KMS-11 (cell line): ENCODE measurements at regions not wholly inside any gene's neighbourhood (a gene's known extent, or its start where the extent isn't known, plus 50 kb on each side); places are given as distances from the start of the nearest gene placed in this dataset.

ENCODE experiments used
- H2AFZ ChIP-seq: fragments of 200-600 bp; sonication (generic); 2 replicates; pipeline ENCODE4 v1.6.1; 2016; ENCODE audit warnings: antibody characterized with exemption, mixed run types, low read depth
- H3K27ac ChIP-seq: fragments of 200-600 bp; sonication (generic); 2 replicates; pipeline ENCODE4 v1.6.1; 2016; ENCODE audit warnings: mild to moderate bottlenecking, mixed run types
- H3K27me3 ChIP-seq: fragments of 200-600 bp; sonication (generic); 2 replicates; pipeline ENCODE4 v1.6.1; 2017; ENCODE audit warnings: mild to moderate bottlenecking, low read depth, mixed run types, moderate library complexity; ENCODE audit not compliant: insufficient read depth
- H3K36me3 ChIP-seq: fragments of 200-600 bp; sonication (generic); 2 replicates; pipeline ENCODE4 v1.6.1; 2017; ENCODE audit warnings: mild to moderate bottlenecking, mixed run types; ENCODE audit not compliant: insufficient read depth
- H3K4me1 ChIP-seq: fragments of 200-600 bp; sonication (generic); 2 replicates; pipeline ENCODE4 v1.6.1; 2016; ENCODE audit warnings: mild to moderate bottlenecking, low read depth, mixed run types; ENCODE audit not compliant: poor library complexity, severe bottlenecking
- H3K4me2 ChIP-seq: fragments of 200-600 bp; sonication (generic); 2 replicates; pipeline ENCODE4 v1.7.0; 2016; ENCODE audit warnings: mild to moderate bottlenecking, mixed run types
- H3K4me3 ChIP-seq: fragments of 200-600 bp; sonication (generic); IDR thresholded peaks from 2 replicates; pipeline ENCODE4 v1.6.1; 2017; ENCODE audit warnings: low read depth, low read length, mixed read lengths; ENCODE audit not compliant: insufficient read depth
- H3K79me2 ChIP-seq: fragments of 200-600 bp; sonication (generic); 2 replicates; pipeline ENCODE4 v1.6.1; 2016; ENCODE audit warnings: low read depth, mixed run types; ENCODE audit not compliant: insufficient read depth
- H3K9ac ChIP-seq: fragments of 200-600 bp; sonication (generic); 2 replicates; pipeline ENCODE4 v1.6.1; 2016; ENCODE audit warnings: mild to moderate bottlenecking, mixed run types
- H4K20me1 ChIP-seq: fragments of 200-600 bp; sonication (generic); 2 replicates; pipeline ENCODE4 v1.6.1; 2016; ENCODE audit warnings: mild to moderate bottlenecking, mixed run types; ENCODE audit not compliant: insufficient read depth
- TF ChIP-seq, protein P1 (sequence below): fragments of 200-600 bp; sonication (generic); conservative IDR thresholded peaks from 2 replicates; pipeline ENCODE4 v1.6.1; 2017; ENCODE audit warnings: low read depth, mild to moderate bottlenecking, antibody characterized with exemption, low read length, moderate library complexity, mixed read lengths

DNA sequence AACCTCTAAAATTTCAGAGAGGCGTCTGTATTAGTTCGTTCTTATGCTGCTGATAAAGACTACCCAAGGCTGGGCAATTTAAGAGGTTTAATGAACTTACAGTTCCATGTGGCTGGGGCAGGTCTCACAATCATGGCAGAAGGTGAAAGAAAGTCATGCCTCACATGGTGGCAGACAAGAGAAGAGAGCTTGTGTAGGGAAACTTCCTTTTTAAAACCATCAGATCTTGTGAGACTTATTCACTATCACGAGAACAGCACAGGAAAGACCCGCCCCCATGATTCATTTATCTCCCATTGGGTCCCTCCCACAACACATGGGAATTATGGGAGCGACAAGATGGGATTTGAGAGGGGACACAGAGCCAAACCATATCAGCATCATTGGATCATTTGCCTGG lies 183.2 kb upstream of the SIX2 start:
- no peak overlapping the region for H3K27ac ChIP-seq
- no peaks in the 10 kb centered on the region for H3K79me2 ChIP-seq
- H3K36me3 ChIP-seq = no peaks in the 10 kb centered on the region
- no peak overlapping the region for H3K9ac ChIP-seq
- no peaks in the 10 kb centered on the region for H3K27me3 ChIP-seq
- TF ChIP-seq, protein P1, sequence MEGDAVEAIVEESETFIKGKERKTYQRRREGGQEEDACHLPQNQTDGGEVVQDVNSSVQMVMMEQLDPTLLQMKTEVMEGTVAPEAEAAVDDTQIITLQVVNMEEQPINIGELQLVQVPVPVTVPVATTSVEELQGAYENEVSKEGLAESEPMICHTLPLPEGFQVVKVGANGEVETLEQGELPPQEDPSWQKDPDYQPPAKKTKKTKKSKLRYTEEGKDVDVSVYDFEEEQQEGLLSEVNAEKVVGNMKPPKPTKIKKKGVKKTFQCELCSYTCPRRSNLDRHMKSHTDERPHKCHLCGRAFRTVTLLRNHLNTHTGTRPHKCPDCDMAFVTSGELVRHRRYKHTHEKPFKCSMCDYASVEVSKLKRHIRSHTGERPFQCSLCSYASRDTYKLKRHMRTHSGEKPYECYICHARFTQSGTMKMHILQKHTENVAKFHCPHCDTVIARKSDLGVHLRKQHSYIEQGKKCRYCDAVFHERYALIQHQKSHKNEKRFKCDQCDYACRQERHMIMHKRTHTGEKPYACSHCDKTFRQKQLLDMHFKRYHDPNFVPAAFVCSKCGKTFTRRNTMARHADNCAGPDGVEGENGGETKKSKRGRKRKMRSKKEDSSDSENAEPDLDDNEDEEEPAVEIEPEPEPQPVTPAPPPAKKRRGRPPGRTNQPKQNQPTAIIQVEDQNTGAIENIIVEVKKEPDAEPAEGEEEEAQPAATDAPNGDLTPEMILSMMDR = no peak
- H3K4me2 ChIP-seq = no peak overlapping the region
- H3K4me1 ChIP-seq = no peaks in the 10 kb centered on the region
- H3K4me3 ChIP-seq = no peak overlapping the region
- no peaks in the 10 kb centered on the region for H4K20me1 ChIP-seq
- no peak overlapping the region for H2AFZ ChIP-seq

DNA sequence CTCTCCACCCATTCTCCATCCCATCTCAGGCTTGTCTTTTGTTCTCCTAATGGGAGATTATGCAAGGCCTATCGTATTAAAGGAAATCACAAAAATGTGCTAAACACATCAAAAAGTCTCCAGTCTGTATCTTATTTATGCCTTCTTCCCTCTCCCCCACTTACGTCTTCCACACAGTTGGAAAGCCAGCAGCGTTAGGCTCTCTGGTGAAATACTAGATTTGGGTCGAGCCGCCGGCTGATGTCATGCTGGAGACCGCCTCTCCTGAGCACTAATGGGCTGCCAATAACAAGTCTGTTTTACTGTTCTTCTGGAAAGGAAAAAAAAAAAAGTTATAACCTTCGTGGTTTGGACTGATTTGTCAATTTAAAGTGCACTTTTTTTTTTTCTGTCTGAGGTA lies 182.7 kb upstream of the SIX2 start:
- no peaks in the 10 kb centered on the region for H4K20me1 ChIP-seq
- no peak overlapping the region for H3K4me3 ChIP-seq
- no peaks in the 10 kb centered on the region for H3K27me3 ChIP-seq
- H3K4me2 ChIP-seq = no peak overlapping the region
- H3K27ac ChIP-seq = no peak overlapping the region
- H2AFZ ChIP-seq = no peak overlapping the region
- no peaks in the 10 kb centered on the region for H3K36me3 ChIP-seq
- TF ChIP-seq, protein P1 = no peak
- no peaks in the 10 kb centered on the region for H3K4me1 ChIP-seq
- H3K79me2 ChIP-seq = no peaks in the 10 kb centered on the region
- no peak overlapping the region for H3K9ac ChIP-seq

DNA sequence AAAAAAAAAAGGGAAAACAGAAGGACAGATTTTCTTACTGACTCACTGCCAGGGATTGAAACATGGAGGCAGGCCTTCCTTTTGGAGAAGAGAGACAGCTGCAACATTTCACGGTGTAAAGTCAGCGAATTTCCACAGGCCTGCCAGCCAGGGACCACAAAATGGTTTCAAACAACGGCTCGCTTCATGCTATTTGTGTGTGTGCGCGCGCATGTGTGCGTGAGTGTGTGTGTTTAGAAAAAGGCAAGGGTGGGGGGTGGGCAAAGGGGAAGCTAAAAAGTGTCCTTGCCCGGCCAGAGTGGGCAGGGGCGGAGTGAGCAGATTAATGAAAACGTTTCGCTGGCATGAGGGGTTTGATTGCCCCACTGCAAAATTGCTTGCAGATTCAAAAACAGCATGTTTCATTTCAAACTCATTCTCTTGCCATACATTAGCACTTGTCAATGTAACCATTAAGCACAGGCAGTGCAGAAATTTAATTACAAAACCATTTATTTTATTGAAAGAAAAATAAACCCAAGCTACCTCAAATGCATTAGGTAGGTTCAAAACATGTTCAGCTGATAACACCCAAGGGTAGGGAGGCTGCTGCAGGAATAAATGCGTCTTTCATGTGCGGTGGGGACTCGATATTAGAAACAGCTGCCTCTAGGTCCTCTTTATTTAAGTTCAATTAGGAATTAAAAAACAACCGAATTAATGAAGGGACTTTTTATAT lies 182.1 kb upstream of the SIX2 start:
- Histone ChIP-seq H3K4me3 (no peak overlapping the region), H2AFZ (no peak overlapping the region), H3K27ac (no peak overlapping the region), H4K20me1 (no peaks in the 10 kb centered on the region), H3K27me3 (no peaks in the 10 kb centered on the region), H3K79me2 (no peaks in the 10 kb centered on the region), H3K9ac (no peak overlapping the region), H3K4me1 (no peaks in the 10 kb centered on the region), H3K4me2 (no peak overlapping the region), H3K36me3 (no peaks in the 10 kb centered on the region)
- TF ChIP-seq, protein P1 = no peak

DNA sequence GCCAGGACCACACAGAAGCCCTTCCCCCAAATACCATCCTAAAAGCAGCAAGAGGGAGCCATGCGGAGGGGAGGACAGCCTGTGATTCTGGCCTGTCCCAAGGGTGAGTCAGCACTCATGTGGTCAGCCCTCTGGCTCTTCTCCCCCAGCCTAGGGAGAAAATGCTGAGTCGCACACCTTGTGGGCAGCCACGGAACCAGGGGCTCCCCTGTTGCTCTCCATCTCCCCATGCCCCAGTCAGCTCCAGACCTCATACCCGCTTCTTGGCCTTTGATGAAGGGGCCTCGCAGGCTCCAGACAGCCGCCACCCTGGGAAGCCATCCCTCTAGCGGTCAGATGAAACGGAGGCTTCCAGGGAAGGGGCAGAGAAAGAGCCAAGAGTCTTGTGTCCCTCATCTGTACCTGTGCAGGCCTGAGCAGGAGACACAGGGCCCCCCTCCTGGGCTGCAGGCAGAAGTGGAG lies 181.3 kb upstream of the SIX2 start:
- Histone ChIP-seq H3K4me1 (no peaks in the 10 kb centered on the region), H3K27ac (no peak overlapping the region), H2AFZ (no peak overlapping the region), H3K79me2 (no peaks in the 10 kb centered on the region), H3K9ac (no peak overlapping the region), H3K4me2 (no peak overlapping the region), H4K20me1 (no peaks in the 10 kb centered on the region), H3K4me3 (no peak overlapping the region), H3K36me3 (no peaks in the 10 kb centered on the region), H3K27me3 (no peaks in the 10 kb centered on the region)
- TF ChIP-seq, protein P1 = no peak
